OCI-LY7 (cell line): ENCODE measurements at regions not wholly inside any gene's neighbourhood (a gene's known extent, or its start where the extent isn't known, plus 50 kb on each side); places are given as distances from the start of the nearest gene placed in this dataset.

Source experiments
- BruUV-seq: library from RNA; stranded (reverse); fragments of 400-500 nt; replicated peaks from 2 replicates; lab custom pipeline; 2021; lab: Mats Ljungman, UMichigan
- CTCF ChIA-PET: fragments of 300-600 bp; sonication (Branson Sonifier 250); formaldehyde crosslinking; loops from one replicate; lab custom pipeline; 2022; ENCODE audit warnings: antibody characterized with exemption; ENCODE audit not compliant: unreplicated experiment; lab: Charles Lee
- POLR2A ChIA-PET: fragments of 300-600 bp; sonication (Branson Sonifier 250); formaldehyde crosslinking; loops from one replicate; lab custom pipeline; 2022; ENCODE audit warnings: antibody characterized with exemption; lab: Charles Lee
- DNase-seq: peaks from one replicate; pipeline ENCODE4 v3.0.0-alpha.2; 2015; ENCODE audit warnings: low spot score
- H2AFZ ChIP-seq: fragments of 200-600 bp; sonication (generic), shearing (Covaris generic); 2 replicates; pipeline ENCODE4 v1.6.1; 2014; ENCODE audit warnings: mild to moderate bottlenecking, antibody characterized with exemption, low read length, moderate library complexity
- H3K27ac ChIP-seq: fragments of 200-600 bp; sonication (generic); 2 replicates; pipeline ENCODE4 v1.5.1; 2014; ENCODE audit warnings: mixed run types, low read depth, mild to moderate bottlenecking, moderate library complexity, low read length, inconsistent platforms; ENCODE audit not compliant: poor library complexity, severe bottlenecking
- H3K36me3 ChIP-seq: fragments of 200-600 bp; sonication (generic); 2 replicates; pipeline ENCODE4 v1.6.1; 2014; ENCODE audit warnings: mild to moderate bottlenecking, antibody characterized with exemption, low read length, moderate library complexity, mixed read lengths; ENCODE audit not compliant: insufficient read depth
- H3K4me1 ChIP-seq: fragments of 200-600 bp; sonication (generic); 2 replicates; pipeline ENCODE4 v1.5.1; 2014; ENCODE audit warnings: mild to moderate bottlenecking, low read length; ENCODE audit not compliant: insufficient read depth, poor library complexity, severe bottlenecking
- H3K4me2 ChIP-seq: fragments of 200-600 bp; sonication (generic); 2 replicates; pipeline ENCODE4 v1.6.1; 2014; ENCODE audit warnings: mild to moderate bottlenecking, low read length
- H3K4me3 ChIP-seq: fragments of 200-600 bp; sonication (generic); 2 replicates; pipeline ENCODE4 v1.5.1; 2014; ENCODE audit warnings: mild to moderate bottlenecking, low read depth, low read length; ENCODE audit not compliant: poor library complexity, severe bottlenecking
- H3K79me2 ChIP-seq: fragments of 200-600 bp; sonication (generic); 2 replicates; pipeline ENCODE4 v1.6.1; 2016; ENCODE audit warnings: low read depth, mild to moderate bottlenecking, low read length, moderate library complexity, mixed read lengths; ENCODE audit not compliant: insufficient read depth
- H3K9me2 ChIP-seq: fragments of 200-600 bp; sonication (generic); 2 replicates; pipeline ENCODE4 v1.6.1; 2016; ENCODE audit warnings: mild to moderate bottlenecking, low read length, mixed read lengths; ENCODE audit not compliant: insufficient read depth
- H3K9me3 ChIP-seq: fragments of 200-600 bp; sonication (generic); 2 replicates; pipeline ENCODE4 v1.6.1; 2014; ENCODE audit warnings: mild to moderate bottlenecking, mixed run types, low read length, mixed read lengths
- H4K20me1 ChIP-seq: fragments of 200-600 bp; sonication (generic); 2 replicates; pipeline ENCODE4 v1.6.1; 2014; ENCODE audit warnings: mild to moderate bottlenecking, antibody characterized with exemption, low read length, moderate library complexity, mixed read lengths; ENCODE audit not compliant: insufficient read depth
- CTCF ChIP-seq: fragments of 200-600 bp; sonication (generic); conservative IDR thresholded peaks from 2 replicates; pipeline ENCODE4 v1.5.1; 2014; ENCODE audit warnings: mild to moderate bottlenecking, antibody characterized with exemption, low read length, moderate library complexity, mixed read lengths
- EZH2phosphoT487 ChIP-seq: fragments of 200-600 bp; sonication (generic); IDR thresholded peaks from 2 replicates; pipeline ENCODE4 v1.6.1; 2018; ENCODE audit warnings: low read depth, borderline replicate concordance, mild to moderate bottlenecking, mixed run types, antibody characterized with exemption, low read length, moderate library complexity, mixed read lengths
- intact Hi-C: fragments of 100-400 bp; cut with micrococcal nuclease; formaldehyde crosslinking; loops from one replicate; pipeline ENCODE4 v1.10.0; 2022; ENCODE audit not compliant: unreplicated experiment

- Histone ChIP-seq H3K4me1 (no peaks in the 10 kb centered on the region), H3K36me3 (no peaks in the 10 kb centered on the region; the same call in 1 of the 2 replicates), H3K27ac (no peak overlapping the region), H3K4me2 (no peak overlapping the region), H3K9me2 (no peaks in the 10 kb centered on the region), H3K9me3 (peaks cover 13% of the 10 kb centered on the region), H4K20me1 (no peaks in the 10 kb centered on the region), H3K4me3 (no peak overlapping the region), H3K79me2 (no peaks in the 10 kb centered on the region), H2AFZ (no peak overlapping the region)
- no TSS peak for BruUV-seq
- TF ChIP-seq EZH2phosphoT487: no peak
- no peak for TF ChIP-seq CTCF
- CTCF ChIA-PET: no interaction called here
- POLR2A ChIA-PET: no interaction called here
- no peak for DNase-seq
- intact Hi-C loops: no loop called here
Observed at GRCh38 chr3:536417-536813, 339.9 kb downstream of the CHL1 start.

- Histone ChIP-seq H3K79me2 (no peaks in the 10 kb centered on the region), H3K27ac (no peak overlapping the region), H3K4me1 (no peaks in the 10 kb centered on the region), H3K4me3 (no peak overlapping the region), H3K9me3 (no peaks in the 10 kb centered on the region), H2AFZ (no peak overlapping the region), H3K4me2 (no peak overlapping the region), H4K20me1 (no peaks in the 10 kb centered on the region), H3K9me2 (no peaks in the 10 kb centered on the region), H3K36me3 (no peaks in the 10 kb centered on the region)
- ChIA-PET CTCF (no interaction called here), POLR2A (interaction anchor here (0.6 to 2.2 kb wide), 3 partner anchors 7 to 32 kb away, joined by 3 to 6 read pairs (median 6); no protein-coding TSS in a partner anchor)
- no peak for TF ChIP-seq CTCF
- TF ChIP-seq EZH2phosphoT487: no peak
- DNase-seq: no peak
- intact Hi-C loops: no loop called here
- BruUV-seq: no TSS peak
Observed at GRCh38 chr3:541062-541801, 344.7 kb downstream of the CHL1 start.

GRCh38 chr3:542021-542420 is 345.5 kb downstream of the CHL1 start:
- Histone ChIP-seq H4K20me1 (no peaks in the 10 kb centered on the region), H3K9me3 (no peaks in the 10 kb centered on the region), H3K4me3 (no peak overlapping the region), H2AFZ (no peak overlapping the region), H3K9me2 (no peaks in the 10 kb centered on the region), H3K4me2 (no peak overlapping the region), H3K36me3 (no peaks in the 10 kb centered on the region), H3K4me1 (no peaks in the 10 kb centered on the region), H3K27ac (no peak overlapping the region), H3K79me2 (no peaks in the 10 kb centered on the region)
- TF ChIP-seq CTCF (no peak), EZH2phosphoT487 (no peak)
- POLR2A ChIA-PET: interaction anchor here (1.6 to 2.2 kb wide), 2 partner anchors 8 to 15 kb away, joined by 3 to 6 read pairs; no protein-coding TSS in a partner anchor
- no peak for DNase-seq
- intact Hi-C loops: no loop called here
- CTCF ChIA-PET: no interaction called here
- no TSS peak for BruUV-seq
